MM.1S (cell line): ENCODE measurements at regions not wholly inside any gene's neighbourhood (a gene's known extent, or its start where the extent isn't known, plus 50 kb on each side); places are given as distances from the start of the nearest gene placed in this dataset.

Experiments used
- CTCF ChIP-seq: fragments of 300-600 bp; sonication (generic); IDR thresholded peaks from 2 replicates; pipeline ENCODE4 v1.5.1; 2016; ENCODE audit warnings: antibody characterized with exemption, low read length, mixed read lengths
- EZH2 ChIP-seq: fragments of 300-600 bp; sonication (generic); optimal IDR thresholded peaks from 2 replicates; pipeline ENCODE3; 2017; ENCODE audit warnings: low read depth, mild to moderate bottlenecking, antibody characterized with exemption, low read length, mixed read lengths
- EZH2phosphoT487 ChIP-seq: fragments of 300-600 bp; sonication (generic); IDR thresholded peaks from 2 replicates; pipeline ENCODE4 v1.6.1; 2018; ENCODE audit warnings: antibody characterized with exemption, low read length

DNA sequence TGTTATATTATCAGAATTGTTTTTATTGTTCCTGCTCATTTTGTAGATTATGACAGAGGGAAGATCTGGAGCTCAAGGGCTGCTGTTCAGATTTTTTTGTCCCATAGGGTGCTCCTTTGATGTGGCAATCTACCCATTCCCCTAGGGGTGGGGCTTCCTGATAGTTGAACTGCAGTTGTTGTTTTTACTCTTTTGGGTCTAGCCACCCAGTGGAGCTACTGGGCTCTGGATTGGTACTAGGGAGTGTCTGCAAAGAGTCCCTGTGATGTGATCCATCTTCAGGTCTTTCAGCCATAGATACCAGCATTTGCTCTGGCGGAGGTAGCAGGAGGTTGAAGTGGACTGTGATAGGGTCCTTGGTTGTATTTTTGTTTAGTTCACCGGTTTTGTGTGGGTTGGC lies 57.9 kb upstream of the SLCO1B1 start:
- TF ChIP-seq EZH2, result no peak
- no peak for TF ChIP-seq CTCF
- no peak for TF ChIP-seq EZH2phosphoT487
